GM06990 (cell line): ENCODE measurements at regions not wholly inside any gene's neighbourhood (a gene's known extent, or its start where the extent isn't known, plus 50 kb on each side); places are given as distances from the start of the nearest gene placed in this dataset.
A peak's percentile ranks its signal among the peaks of the same experiment; 100 is the strongest.
"Not testable (repeated sequence)": the region's sequence is repeated elsewhere in the genome, so short reads cannot be mapped to it uniquely, and the experiment has no call there.

Experiments used
- DNase-seq: peaks from one replicate; pipeline ENCODE4 v3.0.0-alpha.2; 2011; ENCODE audit not compliant: insufficient read length; ENCODE audit errors: extremely low read depth
- H3K27me3 ChIP-seq: replicated peaks from 2 replicates; pipeline ENCODE4 v1.6.0; 2011; ENCODE audit warnings: low read length; ENCODE audit not compliant: control insufficient read depth, insufficient read depth
- H3K36me3 ChIP-seq: 2 replicates; pipeline ENCODE4 v1.5.1; 2011; ENCODE audit warnings: low read length; ENCODE audit not compliant: control insufficient read depth, insufficient read depth
- H3K4me3 ChIP-seq: replicated peaks from 2 replicates; pipeline ENCODE4 v1.5.1; 2011; ENCODE audit warnings: low read depth, mild to moderate bottlenecking, control low read depth, low read length
- TF ChIP-seq, protein P1 (sequence below): IDR thresholded peaks from 2 replicates; pipeline ENCODE4 v1.5.1; 2011; ENCODE audit warnings: low read length, control low read depth, mild to moderate bottlenecking, inconsistent platforms; ENCODE audit not compliant: insufficient read depth, poor library complexity, severe bottlenecking

DNA sequence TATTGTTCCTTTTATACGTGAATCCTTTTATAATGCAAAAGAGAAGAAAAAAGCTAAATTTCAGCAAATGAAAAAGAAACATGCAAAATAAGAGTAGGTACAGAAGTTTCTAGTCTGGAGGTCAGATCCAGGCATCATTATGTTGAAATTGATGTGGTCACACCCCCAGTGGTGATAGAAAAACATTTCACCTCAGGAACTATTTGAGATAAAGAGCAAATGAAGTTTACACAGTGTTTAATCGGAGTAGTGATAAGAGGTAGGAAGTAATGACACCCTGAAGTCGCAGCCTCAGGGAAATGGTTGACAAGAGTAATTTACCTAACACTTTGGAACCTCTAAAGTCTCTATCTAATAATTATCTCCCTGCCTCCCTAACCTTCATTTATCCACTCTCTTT is 536.0 kb upstream of the STEAP1 start:
- no peaks in the 10 kb centered on the region for H3K27me3 ChIP-seq
- no peak overlapping the region for H3K4me3 ChIP-seq
- DNase-seq: no peak
- H3K36me3 ChIP-seq: no peaks in the 10 kb centered on the region
- TF ChIP-seq, protein P1, sequence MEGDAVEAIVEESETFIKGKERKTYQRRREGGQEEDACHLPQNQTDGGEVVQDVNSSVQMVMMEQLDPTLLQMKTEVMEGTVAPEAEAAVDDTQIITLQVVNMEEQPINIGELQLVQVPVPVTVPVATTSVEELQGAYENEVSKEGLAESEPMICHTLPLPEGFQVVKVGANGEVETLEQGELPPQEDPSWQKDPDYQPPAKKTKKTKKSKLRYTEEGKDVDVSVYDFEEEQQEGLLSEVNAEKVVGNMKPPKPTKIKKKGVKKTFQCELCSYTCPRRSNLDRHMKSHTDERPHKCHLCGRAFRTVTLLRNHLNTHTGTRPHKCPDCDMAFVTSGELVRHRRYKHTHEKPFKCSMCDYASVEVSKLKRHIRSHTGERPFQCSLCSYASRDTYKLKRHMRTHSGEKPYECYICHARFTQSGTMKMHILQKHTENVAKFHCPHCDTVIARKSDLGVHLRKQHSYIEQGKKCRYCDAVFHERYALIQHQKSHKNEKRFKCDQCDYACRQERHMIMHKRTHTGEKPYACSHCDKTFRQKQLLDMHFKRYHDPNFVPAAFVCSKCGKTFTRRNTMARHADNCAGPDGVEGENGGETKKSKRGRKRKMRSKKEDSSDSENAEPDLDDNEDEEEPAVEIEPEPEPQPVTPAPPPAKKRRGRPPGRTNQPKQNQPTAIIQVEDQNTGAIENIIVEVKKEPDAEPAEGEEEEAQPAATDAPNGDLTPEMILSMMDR: no peak

DNA sequence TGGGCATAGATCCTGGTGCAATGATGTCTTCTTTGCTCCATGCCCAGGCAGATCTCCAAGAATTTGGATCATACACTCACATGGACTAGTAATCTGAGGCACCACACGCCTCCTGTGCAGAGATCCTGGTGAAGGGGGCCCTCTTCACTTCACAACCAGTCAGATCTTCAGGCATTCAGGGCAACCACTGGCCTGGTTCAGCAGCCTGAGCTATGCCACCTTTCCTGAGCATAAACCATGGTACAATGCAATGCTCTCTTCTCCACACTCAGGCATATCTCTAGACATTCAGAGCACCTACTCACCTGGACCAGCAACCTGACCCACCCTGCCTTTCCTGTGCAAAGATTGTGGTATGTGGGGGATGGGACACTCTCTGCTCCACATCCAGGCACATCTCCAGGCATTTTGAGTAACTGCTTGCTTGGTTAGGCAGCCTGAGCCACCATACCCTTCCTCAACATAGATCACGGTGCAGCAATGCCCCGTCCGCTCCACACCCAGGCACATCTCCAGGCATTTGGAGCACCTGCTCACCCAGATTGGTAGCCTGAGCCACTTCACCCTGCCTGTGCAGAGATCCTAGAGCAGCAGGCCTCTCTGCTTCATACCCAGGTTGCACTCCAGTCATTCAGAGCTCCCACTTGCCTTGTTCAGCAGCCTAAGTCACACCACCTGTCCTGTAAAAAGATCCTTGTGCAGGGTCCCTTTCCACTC is 532.2 kb upstream of the STEAP1 start:
- Histone ChIP-seq H3K4me3 (no peak overlapping the region), H3K27me3 (no peaks in the 10 kb centered on the region), H3K36me3 (no peaks in the 10 kb centered on the region)
- TF ChIP-seq, protein P1: no peak
- DNase-seq: no peak

DNA sequence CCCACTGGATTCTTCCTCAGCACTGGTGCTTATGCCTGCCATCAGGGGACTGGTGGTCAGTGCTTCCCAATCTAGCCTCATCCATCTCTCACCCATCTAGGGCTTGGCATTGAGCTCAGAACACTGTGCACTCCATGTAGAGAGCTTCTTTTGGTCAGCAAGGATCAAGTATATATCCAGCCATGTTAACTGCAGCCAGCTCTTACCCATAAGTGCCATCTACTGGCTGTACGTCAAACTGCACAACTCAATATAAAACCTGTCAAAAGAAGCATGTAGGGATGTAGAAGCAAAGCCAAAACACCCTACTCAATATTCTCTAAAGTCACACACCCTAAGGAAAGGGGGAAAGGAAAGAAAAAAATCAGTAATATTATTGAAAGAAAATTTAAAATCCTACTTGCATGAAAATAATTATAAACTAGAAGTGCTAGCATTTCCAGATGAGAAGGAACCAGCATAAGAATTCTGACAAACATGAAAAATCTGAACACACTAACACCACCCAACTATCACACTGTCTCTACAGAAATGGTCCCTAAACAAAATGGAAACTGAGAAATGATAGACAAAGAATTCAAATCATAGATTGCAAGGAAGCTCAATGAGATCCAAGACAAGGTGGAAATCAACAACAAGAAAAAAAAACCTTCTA is 531.1 kb upstream of the STEAP1 start:
- Histone ChIP-seq H3K4me3 (no peak overlapping the region), H3K27me3 (no peaks in the 10 kb centered on the region), H3K36me3 (no peaks in the 10 kb centered on the region)
- DNase-seq: no peak
- TF ChIP-seq, protein P1: peak; percentile 70

DNA sequence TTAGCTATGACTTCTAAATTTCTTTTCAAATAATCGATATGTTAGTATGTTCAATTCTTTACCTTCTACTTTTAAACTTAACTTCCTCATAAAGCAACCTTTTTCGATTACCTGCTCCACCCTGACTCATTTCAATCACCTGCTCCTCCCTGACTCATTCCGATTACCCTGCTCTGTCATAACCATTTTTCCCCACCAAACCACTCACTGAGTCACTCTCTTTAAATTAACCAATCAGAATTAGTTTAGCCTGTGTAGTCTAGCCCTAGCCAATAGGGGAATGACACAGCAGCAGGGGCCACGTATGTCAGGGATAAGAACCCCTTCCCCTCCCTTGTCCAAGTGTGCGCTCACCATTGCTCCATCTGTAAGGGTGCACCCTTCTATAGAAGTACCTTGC is 530.1 kb upstream of the STEAP1 start:
- not testable (repeated sequence) for DNase-seq

GRCh38 chr7:89648509-89648908 is 505.8 kb upstream of the STEAP1 start:
- Histone ChIP-seq H3K27me3 (no peaks in the 10 kb centered on the region), H3K4me3 (no peak overlapping the region), H3K36me3 (no peaks in the 10 kb centered on the region)
- DNase-seq: no peak
- TF ChIP-seq, protein P1: no peak

More for the DNA sequence above, 530.1 kb upstream of the STEAP1 start:
- H3K4me3 ChIP-seq, H3K36me3 ChIP-seq, H3K27me3 ChIP-seq: not testable (repeated sequence)

GRCh38 chr7:89655946-89656345 is 498.3 kb upstream of the STEAP1 start:
- no peak for DNase-seq
- H3K4me3 ChIP-seq: no peak overlapping the region
- H3K36me3 ChIP-seq: no peaks in the 10 kb centered on the region
- no peaks in the 10 kb centered on the region for H3K27me3 ChIP-seq
- TF ChIP-seq, protein P1: no peak
